GM12878 (cell line): ENCODE measurements at regions not wholly inside any gene's neighbourhood (a gene's known extent, or its start where the extent isn't known, plus 50 kb on each side); places are given as distances from the start of the nearest gene placed in this dataset.

Experiments used
- ATAC-seq: fragments of 200-7000 bp; cut with Tn5 transposase; 3 replicates; pipeline ENCODE4 v1.9.1; 2020; ENCODE audit warnings: mild to moderate bottlenecking, moderate library complexity
- BruUV-seq: library from RNA; stranded (reverse); fragments of 400-500 nt; replicated peaks from 2 replicates; lab custom pipeline; 2021; lab: Mats Ljungman, UMichigan
- CTCF ChIA-PET: fragments of 300-600 bp; sonication (Branson Sonifier 250); formaldehyde crosslinking; extraction: SDS; loops from one replicate; lab custom pipeline; 2021; ENCODE audit warnings: inconsistent platforms; lab: Yijun Ruan, JAX
- POLR2A ChIA-PET: fragments of 350-600 bp; formaldehyde crosslinking; extraction: SDS; loops from one replicate; lab custom pipeline; 2021; ENCODE audit warnings: inconsistent platforms; lab: Charles Lee
- RAD21 ChIA-PET: fragments of 300-600 bp; sonication (Branson Sonifier 250); formaldehyde crosslinking; loops from one replicate; lab custom pipeline; 2023; ENCODE audit warnings: antibody characterized with exemption; ENCODE audit not compliant: unreplicated experiment; lab: Charles Lee
- SMC1A ChIA-PET: fragments of 300-600 bp; sonication (Branson Sonifier 250); formaldehyde crosslinking; loops from one replicate; lab custom pipeline; 2023; ENCODE audit not compliant: unreplicated experiment, uncharacterized antibody; lab: Charles Lee
- DNase-seq: peaks from one replicate; pipeline ENCODE4 v3.0.0-alpha.2; 2011; ENCODE audit warnings: low read depth, low spot score
- FAIRE-seq: peaks from 3 replicates; lab custom pipeline; 2011; peaks lifted over from hg19 to GRCh38; lab: Jason Lieb, UNC
- H2AFZ ChIP-seq: 2 replicates; pipeline ENCODE4 v1.6.0; 2011; ENCODE audit warnings: low read depth, low read length, control low read depth; ENCODE audit not compliant: control insufficient read depth
- H3K27ac ChIP-seq: 2 replicates; pipeline ENCODE4 v1.5.1; 2011; ENCODE audit warnings: control low read depth; ENCODE audit not compliant: control insufficient read depth, insufficient read depth
- H3K27me3 ChIP-seq, 2 experiments: replicated peaks in 1 of 2; 2 replicates each; pipeline versions ENCODE4 v1.6.0 to v1.6.1; 2011; ENCODE audit warnings: low read length in 1 of 2; ENCODE audit not compliant: control insufficient read depth in 2 of 2, insufficient read depth in 2 of 2
- H3K36me3 ChIP-seq, 2 experiments: 2 replicates each; pipeline ENCODE4 v1.5.1; 2011; ENCODE audit warnings: low read length in 1 of 2; ENCODE audit not compliant: control insufficient read depth in 2 of 2, insufficient read depth in 2 of 2
- H3K4me1 ChIP-seq: 2 replicates; pipeline ENCODE4 v1.6.1; 2011; ENCODE audit warnings: mild to moderate bottlenecking, low read length, moderate library complexity, mixed read lengths; ENCODE audit not compliant: control insufficient read depth, insufficient read depth
- H3K4me2 ChIP-seq: 2 replicates; pipeline ENCODE4 v1.6.0; 2011; ENCODE audit warnings: control low read depth; ENCODE audit not compliant: control insufficient read depth, insufficient read depth
- H3K4me3 ChIP-seq: fragments of 200-600 bp; sonication (generic); 2 replicates; pipeline ENCODE4 v1.5.1; 2016
- H3K79me2 ChIP-seq: 2 replicates; pipeline ENCODE4 v1.6.0; 2011; ENCODE audit warnings: low read length; ENCODE audit not compliant: control insufficient read depth, insufficient read depth
- H3K9ac ChIP-seq: 2 replicates; pipeline ENCODE4 v1.8.0; 2011; ENCODE audit warnings: low read length, control low read depth, mixed read lengths; ENCODE audit not compliant: control insufficient read depth, insufficient read depth
- H3K9me3 ChIP-seq: replicated peaks from 3 replicates; pipeline ENCODE4 v1.5.1; 2011; ENCODE audit warnings: mild to moderate bottlenecking, low read length; ENCODE audit not compliant: control insufficient read depth, insufficient read depth
- H4K20me1 ChIP-seq: 2 replicates; pipeline ENCODE4 v1.6.0; 2011; ENCODE audit not compliant: control insufficient read depth, insufficient read depth
- CHD2 ChIP-seq: IDR thresholded peaks from 2 replicates; pipeline ENCODE4 v1.6.1; 2011; ENCODE audit warnings: low read depth, low read length, improper control_type of control experiment, borderline replicate concordance
- ESRRA ChIP-seq: IDR thresholded peaks from 2 replicates; pipeline ENCODE4 v1.6.1; 2012; ENCODE audit warnings: mild to moderate bottlenecking, low read length, improper control_type of control experiment
- MEF2A ChIP-seq: IDR thresholded peaks from 2 replicates; pipeline ENCODE4 v1.6.1; 2011; ENCODE audit warnings: low read depth, mild to moderate bottlenecking, low read length, moderate library complexity; ENCODE audit not compliant: insufficient read depth
- SUZ12 ChIP-seq: fragments of 200-600 bp; sonication (generic); IDR thresholded peaks from one replicate; pipeline ENCODE4 v1.6.1; 2018; ENCODE audit warnings: antibody characterized with exemption, mild to moderate bottlenecking; ENCODE audit not compliant: unreplicated experiment
- WGBS: methylation state at CpG from one replicate; pipeline ENCODE4 v1.1.6; 2016; ENCODE audit warnings: low lambda C conversion rate; ENCODE audit not compliant: insufficient replicate concordance, insufficient coverage; ENCODE audit errors: missing lambda C conversion rate; 5-methylcytosine and 5-hydroxymethylcytosine counted together
- in situ Hi-C: fragments of 300-500 bp; cut with MboI; formaldehyde crosslinking; loops from 9 replicates; pipeline ENCODE4 v1.14.3; 2018; ENCODE audit warnings: mixed read lengths
- intact Hi-C: fragments of 100-400 bp; cut with micrococcal nuclease; formaldehyde crosslinking; loops from one replicate; pipeline ENCODE4 v1.14.2; 2022; ENCODE audit not compliant: unreplicated experiment
- TF ChIP-seq, protein P1 (sequence below): fragments of 450-650 bp; IDR thresholded peaks from 2 replicates; pipeline ENCODE4 v1.6.1; 2017; ENCODE audit warnings: mild to moderate bottlenecking

DNA sequence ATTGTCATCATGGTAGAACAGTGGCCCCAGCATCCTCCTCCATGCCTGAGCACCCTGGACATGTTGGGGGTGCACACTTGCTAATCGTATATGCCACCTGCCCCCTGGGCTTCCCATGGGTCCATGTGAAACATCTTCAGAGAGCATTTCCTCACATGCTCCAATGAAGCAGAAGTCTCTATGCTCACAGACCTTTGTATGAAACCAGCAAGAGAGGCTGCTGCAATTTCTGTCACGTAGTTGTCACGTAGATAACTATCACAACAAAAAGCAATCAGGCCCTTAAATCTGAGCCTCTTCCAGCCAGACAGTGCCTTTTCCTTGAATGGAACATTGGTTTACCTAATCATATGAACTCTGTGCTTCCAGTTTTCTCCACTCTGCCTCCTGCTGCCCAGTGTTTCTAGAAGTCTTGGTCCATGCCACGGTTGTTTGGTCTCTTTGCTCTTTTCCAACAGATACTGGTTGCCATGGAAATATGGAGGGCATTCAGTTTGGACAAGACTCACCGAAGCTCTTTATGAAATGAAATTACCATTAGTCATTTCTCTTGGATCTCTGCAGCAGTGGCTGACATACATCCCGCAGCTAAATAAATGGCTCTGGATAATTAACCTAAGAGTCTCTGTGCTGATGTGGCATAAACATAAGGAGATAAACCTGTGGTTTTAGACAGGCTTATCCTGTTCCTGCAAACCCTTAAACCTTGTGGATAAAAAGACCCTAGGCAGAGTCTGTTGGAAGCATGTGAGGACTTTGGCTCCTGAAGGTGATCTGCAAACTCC is 172.8 kb upstream of the SYNDIG1 start:
- Histone ChIP-seq H3K9me3 (no peaks in the 10 kb centered on the region), H3K36me3 (no peaks in the 10 kb centered on the region), H3K4me1 (no peaks in the 10 kb centered on the region), H3K27ac (no peak overlapping the region), H3K27me3 (no peaks in the 10 kb centered on the region), H3K4me3 (no peak overlapping the region), H3K79me2 (no peaks in the 10 kb centered on the region), H4K20me1 (no peaks in the 10 kb centered on the region), H3K9ac (no peak overlapping the region), H2AFZ (no peak overlapping the region), H3K4me2 (no peak overlapping the region)
- no peak for DNase-seq
- no peak for ATAC-seq
- no TSS peak for BruUV-seq
- RAD21 ChIA-PET, result no interaction called here
- SMC1A ChIA-PET, result no interaction called here
- intact Hi-C loops, result no loop called here
- in situ Hi-C loops, result no loop called here
- 13% methylated on average over 6 of the region's 6 CpGs for WGBS
- FAIRE-seq, result no peak
- no peak for TF ChIP-seq SUZ12
- POLR2A ChIA-PET, result no interaction called here
- CTCF ChIA-PET, result no interaction called here

DNA sequence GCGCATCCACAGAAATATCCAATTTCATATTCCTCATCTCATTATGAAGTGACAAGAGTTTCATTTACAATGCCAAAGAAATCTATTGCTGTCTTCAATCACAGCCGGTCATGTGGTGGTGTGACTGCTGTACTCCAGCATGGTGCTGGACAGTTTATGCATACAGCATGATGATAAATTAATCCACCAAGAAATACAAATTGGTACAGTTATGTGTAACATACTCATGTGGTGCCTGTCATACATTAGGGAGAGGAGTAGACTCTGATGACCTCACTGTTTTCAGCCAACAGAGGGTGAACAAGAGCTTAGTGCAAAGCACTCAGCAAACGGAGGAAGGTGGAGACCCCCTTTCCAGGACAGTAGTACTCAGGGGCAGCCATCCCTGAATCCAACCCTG is 178.4 kb upstream of the SYNDIG1 start:
- H3K27ac ChIP-seq, result no peak overlapping the region
- in situ Hi-C loops (no loop called here), intact Hi-C loops (no loop called here)
- no peaks in the 10 kb centered on the region for H3K4me1 ChIP-seq
- no peaks in the 10 kb centered on the region for H4K20me1 ChIP-seq
- ChIA-PET POLR2A (no interaction called here), RAD21 (no interaction called here), SMC1A (no interaction called here), CTCF (no interaction called here)
- H2AFZ ChIP-seq, result no peak overlapping the region
- no peak overlapping the region for H3K9ac ChIP-seq
- no peaks in the 10 kb centered on the region for H3K9me3 ChIP-seq
- ATAC-seq (no peak), DNase-seq (no peak), FAIRE-seq (no peak)
- no peaks in the 10 kb centered on the region for H3K36me3 ChIP-seq
- H3K27me3 ChIP-seq, result no peaks in the 10 kb centered on the region
- BruUV-seq, result no TSS peak
- H3K79me2 ChIP-seq, result no peaks in the 10 kb centered on the region
- H3K4me3 ChIP-seq, result no peak overlapping the region
- no peak overlapping the region for H3K4me2 ChIP-seq
- TF ChIP-seq CHD2 (no peak), MEF2A (no peak), ESRRA (no peak)
- TF ChIP-seq, protein P1, sequence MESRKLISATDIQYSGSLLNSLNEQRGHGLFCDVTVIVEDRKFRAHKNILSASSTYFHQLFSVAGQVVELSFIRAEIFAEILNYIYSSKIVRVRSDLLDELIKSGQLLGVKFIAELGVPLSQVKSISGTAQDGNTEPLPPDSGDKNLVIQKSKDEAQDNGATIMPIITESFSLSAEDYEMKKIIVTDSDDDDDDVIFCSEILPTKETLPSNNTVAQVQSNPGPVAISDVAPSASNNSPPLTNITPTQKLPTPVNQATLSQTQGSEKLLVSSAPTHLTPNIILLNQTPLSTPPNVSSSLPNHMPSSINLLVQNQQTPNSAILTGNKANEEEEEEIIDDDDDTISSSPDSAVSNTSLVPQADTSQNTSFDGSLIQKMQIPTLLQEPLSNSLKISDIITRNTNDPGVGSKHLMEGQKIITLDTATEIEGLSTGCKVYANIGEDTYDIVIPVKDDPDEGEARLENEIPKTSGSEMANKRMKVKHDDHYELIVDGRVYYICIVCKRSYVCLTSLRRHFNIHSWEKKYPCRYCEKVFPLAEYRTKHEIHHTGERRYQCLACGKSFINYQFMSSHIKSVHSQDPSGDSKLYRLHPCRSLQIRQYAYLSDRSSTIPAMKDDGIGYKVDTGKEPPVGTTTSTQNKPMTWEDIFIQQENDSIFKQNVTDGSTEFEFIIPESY, result no peak
- 58% methylated on average over 3 of the region's 3 CpGs for WGBS
